GM12875 (cell line): ENCODE measurements at regions not wholly inside any gene's neighbourhood (a gene's known extent, or its start where the extent isn't known, plus 50 kb on each side); places are given as distances from the start of the nearest gene placed in this dataset.

Experiments used
- H3K4me3 ChIP-seq: one replicate; pipeline ENCODE4 v1.5.1; 2011; ENCODE audit warnings: low read depth, low read length, control low read depth
- TF ChIP-seq, protein P1 (sequence below): IDR thresholded peaks from 2 replicates; pipeline ENCODE4 v1.5.1; 2011; ENCODE audit warnings: low read depth, mild to moderate bottlenecking, control low read depth, inconsistent platforms, low read length, moderate library complexity, borderline replicate concordance; ENCODE audit not compliant: insufficient read depth

DNA sequence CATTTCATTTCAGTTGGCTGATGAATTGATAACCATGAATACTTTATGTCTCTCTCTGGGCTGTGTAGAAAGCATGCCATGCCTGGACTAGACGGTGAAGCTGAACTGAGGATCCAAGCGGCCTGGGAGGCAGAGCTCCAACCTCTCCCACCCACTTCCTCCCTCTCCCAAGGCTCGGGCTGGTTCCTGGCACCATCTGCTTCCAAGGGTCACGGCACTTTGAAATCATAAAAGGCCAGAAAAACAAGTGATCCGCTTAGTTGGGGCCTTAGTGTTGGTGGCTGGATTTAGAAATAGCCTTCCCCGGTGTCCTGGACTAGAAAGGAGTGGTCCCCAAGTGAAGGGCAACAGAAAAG, 202.4 kb upstream of the PMEPA1 start:
- TF ChIP-seq, protein P1, sequence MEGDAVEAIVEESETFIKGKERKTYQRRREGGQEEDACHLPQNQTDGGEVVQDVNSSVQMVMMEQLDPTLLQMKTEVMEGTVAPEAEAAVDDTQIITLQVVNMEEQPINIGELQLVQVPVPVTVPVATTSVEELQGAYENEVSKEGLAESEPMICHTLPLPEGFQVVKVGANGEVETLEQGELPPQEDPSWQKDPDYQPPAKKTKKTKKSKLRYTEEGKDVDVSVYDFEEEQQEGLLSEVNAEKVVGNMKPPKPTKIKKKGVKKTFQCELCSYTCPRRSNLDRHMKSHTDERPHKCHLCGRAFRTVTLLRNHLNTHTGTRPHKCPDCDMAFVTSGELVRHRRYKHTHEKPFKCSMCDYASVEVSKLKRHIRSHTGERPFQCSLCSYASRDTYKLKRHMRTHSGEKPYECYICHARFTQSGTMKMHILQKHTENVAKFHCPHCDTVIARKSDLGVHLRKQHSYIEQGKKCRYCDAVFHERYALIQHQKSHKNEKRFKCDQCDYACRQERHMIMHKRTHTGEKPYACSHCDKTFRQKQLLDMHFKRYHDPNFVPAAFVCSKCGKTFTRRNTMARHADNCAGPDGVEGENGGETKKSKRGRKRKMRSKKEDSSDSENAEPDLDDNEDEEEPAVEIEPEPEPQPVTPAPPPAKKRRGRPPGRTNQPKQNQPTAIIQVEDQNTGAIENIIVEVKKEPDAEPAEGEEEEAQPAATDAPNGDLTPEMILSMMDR = no peak
- H3K4me3 ChIP-seq = no peak overlapping the region

DNA sequence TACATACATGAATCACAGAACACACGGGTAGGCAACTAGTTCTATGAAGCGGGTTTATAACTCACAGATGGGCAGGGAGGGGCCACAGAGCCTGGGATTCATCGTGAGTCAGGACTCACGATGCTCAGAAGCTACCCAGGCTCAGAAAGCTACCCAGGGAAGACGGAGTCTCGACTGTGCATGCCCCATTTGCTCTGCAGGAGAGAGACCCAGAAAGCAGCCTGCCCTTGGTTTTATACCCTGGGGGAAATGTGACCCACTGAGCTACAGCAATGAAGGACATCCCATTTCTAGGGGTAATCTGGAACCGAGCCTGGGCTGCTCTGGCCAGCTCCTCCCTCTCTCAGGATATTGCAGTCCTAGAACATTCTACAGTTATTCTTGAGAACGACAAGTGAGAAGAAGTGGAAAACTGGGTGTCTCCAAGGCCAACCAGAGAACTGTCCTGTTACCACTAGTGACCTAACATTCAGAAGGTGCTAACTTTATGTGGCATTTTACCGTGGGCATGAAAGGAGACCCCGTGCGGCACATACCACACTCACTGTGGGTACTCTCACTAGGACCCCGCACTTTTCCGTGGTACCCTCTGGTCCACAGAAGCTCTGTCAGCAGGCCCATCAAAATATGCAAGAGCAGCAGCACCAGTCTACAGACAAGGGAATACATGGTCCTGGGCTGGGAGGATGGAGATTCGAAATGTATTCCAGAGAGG, 201.9 kb upstream of the PMEPA1 start:
- TF ChIP-seq, protein P1 = no peak
- H3K4me3 ChIP-seq = no peak overlapping the region

DNA sequence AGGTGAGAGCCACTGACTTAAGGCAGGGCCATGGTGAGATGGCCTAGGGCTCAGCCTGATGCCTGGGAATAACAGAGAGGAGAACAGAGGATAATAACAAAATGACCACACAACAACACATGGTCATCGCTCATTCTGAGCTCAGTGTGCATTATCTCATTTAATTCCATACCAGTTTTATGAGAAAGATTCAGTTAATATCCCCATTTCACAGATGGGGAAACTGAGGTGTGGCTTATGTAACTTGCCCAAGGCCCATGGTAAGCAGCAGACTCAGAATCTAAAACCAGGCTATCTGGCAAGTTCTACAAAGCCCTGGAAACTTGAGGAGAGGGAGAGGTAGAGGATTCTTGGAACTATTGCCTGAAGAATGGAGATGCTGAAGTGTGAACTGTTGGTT, 200.9 kb upstream of the PMEPA1 start:
- H3K4me3 ChIP-seq = no peak overlapping the region
- TF ChIP-seq, protein P1 = no peak

DNA sequence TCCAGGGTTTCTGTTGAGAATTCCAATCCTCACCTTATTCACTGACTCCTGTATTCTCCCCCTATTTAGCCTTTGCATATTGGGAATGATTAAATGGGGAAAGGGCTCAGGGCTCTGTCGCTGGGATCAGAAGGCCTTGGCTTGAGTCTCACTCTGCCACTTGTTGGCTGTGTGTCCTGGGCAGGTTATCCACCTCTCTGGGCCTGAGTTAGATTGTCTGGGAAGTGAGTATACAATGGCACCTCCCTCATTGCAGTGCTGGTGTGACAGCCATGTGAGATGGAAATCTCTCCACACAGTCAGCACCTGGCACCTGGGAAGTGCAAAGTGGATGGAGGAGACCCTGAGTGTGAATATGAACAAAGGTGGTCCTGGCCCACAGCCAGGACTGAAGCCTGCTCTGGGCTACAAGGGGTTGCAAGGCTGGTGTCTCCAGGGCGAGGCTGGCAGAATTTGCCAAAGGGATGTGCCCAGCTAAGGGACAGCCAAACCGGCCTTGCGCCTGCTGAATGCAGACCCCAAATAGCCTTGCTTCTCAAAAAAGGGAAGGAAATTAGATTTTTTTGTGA, 200.0 kb upstream of the PMEPA1 start:
- no peak overlapping the region for H3K4me3 ChIP-seq
- TF ChIP-seq, protein P1 = no peak

DNA sequence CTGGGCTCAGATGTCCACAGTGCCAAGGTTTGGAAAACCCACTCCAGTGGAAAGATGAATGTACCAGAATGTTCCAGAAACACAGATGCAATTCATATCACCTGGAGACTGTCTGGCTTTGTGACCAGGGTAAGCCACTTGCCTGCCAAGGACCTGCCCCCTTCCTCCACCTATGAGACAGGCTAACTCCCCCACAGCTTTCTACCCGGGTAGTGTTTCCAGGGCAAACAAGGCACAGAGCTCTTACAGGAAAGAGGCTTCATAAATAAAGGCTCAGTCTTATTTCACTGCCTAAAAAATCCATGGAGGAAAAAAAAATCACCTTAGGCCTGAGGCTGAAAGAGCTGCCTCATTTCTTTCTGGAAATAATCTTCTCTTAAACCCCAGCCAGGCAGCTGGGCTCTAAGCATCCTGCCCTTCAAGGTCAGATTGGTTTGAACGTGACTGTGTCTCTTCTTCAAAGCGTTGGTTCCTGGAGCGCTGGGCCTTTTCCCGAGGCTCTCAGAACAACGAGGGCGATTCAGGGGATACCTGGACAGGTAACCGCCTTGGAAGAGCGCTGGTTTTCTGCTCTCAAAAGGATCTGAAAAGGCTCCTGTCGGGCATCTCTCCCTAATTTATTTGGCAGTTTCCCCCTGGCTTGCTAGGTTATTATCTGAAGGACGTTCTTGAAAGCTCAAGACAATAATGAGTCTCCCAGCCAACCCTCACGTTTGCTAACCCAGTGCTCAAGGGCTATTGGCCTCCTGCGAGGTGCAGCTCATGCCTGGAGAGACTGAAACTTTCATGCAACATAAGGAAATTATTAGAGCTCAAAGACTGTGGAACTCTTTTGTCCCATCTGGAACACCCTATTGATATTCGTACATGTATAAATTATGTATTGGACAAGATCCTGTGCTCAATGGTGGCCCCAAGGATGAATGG, 199.2 kb upstream of the PMEPA1 start:
- no peak overlapping the region for H3K4me3 ChIP-seq
- TF ChIP-seq, protein P1 = no peak

DNA sequence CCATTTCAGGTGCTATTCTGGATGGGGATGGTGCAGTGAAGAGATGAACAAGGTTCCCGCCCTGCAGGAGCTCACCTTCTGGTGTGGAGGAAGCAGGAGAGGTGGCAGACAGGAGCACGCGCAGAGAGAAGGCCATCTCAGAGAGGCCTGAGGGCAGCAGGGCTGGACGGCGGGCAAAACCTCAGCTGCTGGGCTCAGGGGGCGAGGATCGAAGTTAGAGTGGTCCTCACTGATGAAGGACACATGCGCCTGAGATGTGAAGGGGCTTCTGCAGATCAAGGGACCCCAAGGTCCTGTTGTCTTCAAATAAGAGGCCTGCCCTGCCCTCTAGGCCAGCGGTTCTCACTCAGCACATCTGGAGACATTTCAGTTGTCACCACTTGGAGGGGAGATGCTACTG, 198.4 kb upstream of the PMEPA1 start:
- TF ChIP-seq, protein P1 = no peak

More for the DNA sequence above, 198.4 kb upstream of the PMEPA1 start:
- H3K4me3 ChIP-seq = no peak overlapping the region
